ENCODE measurements at regions not wholly inside any gene's neighbourhood (a gene's known extent, or its start where the extent isn't known, plus 50 kb on each side); places are given as distances from the start of the nearest gene placed in this dataset.

DNA sequence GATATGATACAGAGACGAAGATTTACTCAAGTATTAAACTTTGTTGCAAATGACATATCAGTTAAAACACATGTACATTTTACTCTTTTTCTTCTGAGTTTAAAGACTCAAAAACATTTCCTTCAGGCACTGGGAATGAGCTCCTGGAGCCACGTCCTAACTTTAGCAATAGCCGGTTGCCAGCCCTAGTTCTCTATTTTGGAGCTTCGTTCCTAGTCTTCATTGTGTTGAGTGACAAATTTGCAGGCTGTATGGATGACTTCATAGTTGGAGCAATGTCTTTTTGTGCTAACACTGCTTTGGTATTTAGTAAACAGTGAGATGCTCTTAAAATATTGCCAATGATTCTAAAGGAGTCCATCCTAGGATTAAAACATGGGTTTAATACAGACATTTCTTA lies 190.9 kb downstream of the FAT4 start:
- Mint-ChIP-seq H3K4me1 (ENCODE audit: low read depth in 2 of 2) (no peaks in the 10 kb centered on the region), H3K4me3 (no peak overlapping the region), H3K27me3 (peaks cover 0 to 9% of the 10 kb centered on the region in 2 donors), H3K27ac (no peak overlapping the region), H3K36me3 (no peaks in the 10 kb centered on the region), H3K9me3 (no peaks in the 10 kb centered on the region)
- ATAC-seq (no peak), DNase-seq (ENCODE audit: low spot score) (no peak)

GRCh38 chr4:125507141-125507540 lies 192.4 kb downstream of the FAT4 start:
- Mint-ChIP-seq H3K4me1 (ENCODE audit: low read depth in 2 of 2) (no peaks in the 10 kb centered on the region), H3K27ac (no peak overlapping the region), H3K27me3 (peaks cover 0 to 4% of the 10 kb centered on the region in 2 donors), H3K36me3 (no peaks in the 10 kb centered on the region), H3K4me3 (no peak overlapping the region), H3K9me3 (no peaks in the 10 kb centered on the region)
- DNase-seq (ENCODE audit: low spot score), result no peak
- ATAC-seq, result no peak

- Mint-ChIP-seq H3K4me3 (no peak overlapping the region), H3K27ac (no peak overlapping the region), H3K9me3 (peaks cover 4% of the 10 kb centered on the region), H3K36me3 (no peaks in the 10 kb centered on the region), H3K4me1 (ENCODE audit: low read depth in 2 of 2) (no peaks in the 10 kb centered on the region), H3K27me3 (peaks cover 0 to 3% of the 10 kb centered on the region in 2 donors)
- ATAC-seq (no peak), DNase-seq (ENCODE audit: low spot score) (no peak)
Observed at GRCh38 chr4:125511715-125512114, 197.0 kb downstream of the FAT4 start.

- Mint-ChIP-seq H3K27ac (no peak overlapping the region), H3K4me1 (ENCODE audit: low read depth in 2 of 2) (no peaks in the 10 kb centered on the region)
- no peak for ATAC-seq
Observed at GRCh38 chr4:125515016-125515415, 200.3 kb downstream of the FAT4 start.

DNA sequence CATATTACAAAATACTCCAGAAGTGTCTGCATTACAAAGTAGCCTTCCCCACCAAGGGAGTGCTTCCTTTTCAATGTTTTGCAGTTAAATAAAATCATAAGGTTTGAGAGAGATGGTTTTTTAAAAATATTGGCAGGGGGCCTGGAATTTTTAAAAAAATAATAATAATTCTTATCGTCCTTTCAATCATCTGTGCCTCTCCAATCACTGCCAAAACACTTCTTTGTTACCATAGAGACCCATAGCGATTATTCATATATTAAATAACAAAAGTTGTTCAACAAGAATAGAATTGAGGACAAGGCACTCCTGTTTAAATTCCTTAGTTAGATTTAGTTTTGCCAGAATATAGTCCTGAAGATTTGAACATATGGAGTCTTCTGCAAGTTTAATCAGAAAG lies 203.1 kb downstream of the FAT4 start:
- Mint-ChIP-seq H3K36me3 (no peaks in the 10 kb centered on the region), H3K27ac (no peak overlapping the region)

More at GRCh38 chr4:125515016-125515415, 200.3 kb downstream of the FAT4 start:
- Mint-ChIP-seq H3K27me3 (peaks cover 0 to 3% of the 10 kb centered on the region in 2 donors), H3K36me3 (no peaks in the 10 kb centered on the region), H3K4me3 (no peak overlapping the region), H3K9me3 (peaks cover 4% of the 10 kb centered on the region)
- no peak for DNase-seq (ENCODE audit: low spot score)

DNA sequence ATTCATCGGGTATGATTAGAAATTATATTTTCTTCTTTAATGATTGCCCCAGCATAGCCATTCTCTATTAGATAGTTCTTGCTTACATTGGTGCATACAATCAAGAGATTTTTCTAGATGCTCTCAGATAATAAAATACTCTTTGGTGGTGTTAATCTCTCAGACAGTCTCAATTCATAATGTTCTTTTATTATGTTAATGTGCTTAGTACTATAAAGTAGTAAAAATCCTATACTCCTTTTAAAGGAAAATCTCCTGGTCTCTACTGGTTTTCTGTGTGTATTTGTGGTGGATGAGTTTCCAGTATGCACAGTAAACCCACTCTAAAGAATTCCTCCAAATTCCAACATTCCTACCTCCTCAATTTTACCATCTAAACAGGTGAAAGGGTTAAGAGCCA lies 203.5 kb downstream of the FAT4 start:
- DNase-seq (ENCODE audit: low spot score), result no peak
- no peak for ATAC-seq
- Mint-ChIP-seq H3K36me3 (no peaks in the 10 kb centered on the region), H3K9me3 (peaks cover 4% of the 10 kb centered on the region), H3K4me1 (ENCODE audit: low read depth in 2 of 2) (peaks cover 0 to 2% of the 10 kb centered on the region in 2 donors), H3K4me3 (no peak overlapping the region), H3K27me3 (peaks cover 0 to 3% of the 10 kb centered on the region in 2 donors), H3K27ac (no peak overlapping the region)

More for the DNA sequence above, 203.1 kb downstream of the FAT4 start:
- peaks cover 0 to 2% of the 10 kb centered on the region in 2 donors for H3K4me1 Mint-ChIP-seq (ENCODE audit: low read depth in 2 of 2)
- peaks cover 4% of the 10 kb centered on the region for H3K9me3 Mint-ChIP-seq
- ATAC-seq (no peak), DNase-seq (ENCODE audit: low spot score) (no peak)
- no peak overlapping the region for H3K4me3 Mint-ChIP-seq
- peaks cover 0 to 3% of the 10 kb centered on the region in 2 donors for H3K27me3 Mint-ChIP-seq

DNA sequence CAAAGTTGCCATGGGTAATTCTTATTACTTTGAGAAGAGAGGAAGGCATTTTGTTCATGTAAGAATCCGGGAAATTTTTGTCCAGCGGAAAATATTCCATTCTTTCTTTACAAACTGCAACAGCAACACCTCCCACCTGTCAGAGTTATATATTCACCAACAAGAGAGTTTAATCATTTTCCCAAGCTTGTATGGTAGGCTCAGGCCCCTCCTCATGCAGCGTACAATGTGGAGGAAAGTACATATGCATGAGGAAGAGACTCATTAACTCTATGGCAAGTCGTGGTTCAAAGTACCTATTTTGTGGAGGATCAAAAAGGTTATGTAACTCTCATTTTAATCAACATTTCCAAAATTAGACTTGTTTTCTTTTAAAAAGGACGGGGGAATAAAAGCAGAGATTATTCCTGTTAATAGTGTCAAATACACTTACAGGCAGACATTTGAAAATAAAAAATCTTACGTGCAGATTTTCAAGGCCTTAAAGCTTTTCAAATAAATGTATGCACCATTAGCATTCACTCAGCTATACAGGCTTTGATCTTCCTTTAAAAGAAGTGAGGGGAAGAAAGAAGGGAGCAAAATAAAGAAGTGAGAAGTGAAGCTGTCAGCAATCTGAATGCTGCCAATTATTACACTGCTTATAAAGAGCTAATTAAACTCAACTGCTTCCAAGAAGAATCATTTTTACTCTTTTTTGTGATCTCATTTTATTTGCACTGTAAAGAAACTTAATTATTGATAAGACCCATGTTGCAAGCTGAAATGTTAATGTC lies 204.8 kb downstream of the FAT4 start:
- H3K4me3 Mint-ChIP-seq, result no peak overlapping the region
- H3K27me3 Mint-ChIP-seq, result peaks cover 0 to 3% of the 10 kb centered on the region in 2 donors
- H3K27ac Mint-ChIP-seq, result no peak overlapping the region
- H3K9me3 Mint-ChIP-seq, result peaks cover 4% of the 10 kb centered on the region
- no peak for DNase-seq (ENCODE audit: low spot score)
- no peaks in the 10 kb centered on the region for H3K36me3 Mint-ChIP-seq
- H3K4me1 Mint-ChIP-seq (ENCODE audit: low read depth in 2 of 2), result peaks cover 0 to 2% of the 10 kb centered on the region in 2 donors
- no peak for ATAC-seq

- Mint-ChIP-seq H3K27ac (no peak overlapping the region), H3K36me3 (no peaks in the 10 kb centered on the region), H3K4me1 (ENCODE audit: low read depth in 2 of 2) (peaks cover 0 to 2% of the 10 kb centered on the region in 2 donors), H3K9me3 (no peaks in the 10 kb centered on the region), H3K27me3 (peaks cover 0 to 3% of the 10 kb centered on the region in 2 donors), H3K4me3 (no peak overlapping the region)
- DNase-seq (ENCODE audit: low spot score) (no peak), ATAC-seq (no peak)
Observed at GRCh38 chr4:125520258-125520990, 205.7 kb downstream of the FAT4 start.

- no peak overlapping the region for H3K4me3 Mint-ChIP-seq
- ATAC-seq (no peak), DNase-seq (ENCODE audit: low spot score) (no peak)
- no peaks in the 10 kb centered on the region for H3K36me3 Mint-ChIP-seq
- no peaks in the 10 kb centered on the region for H3K9me3 Mint-ChIP-seq
- H3K4me1 Mint-ChIP-seq (ENCODE audit: low read depth in 2 of 2), result peaks cover 0 to 2% of the 10 kb centered on the region in 2 donors
- peaks cover 0 to 4% of the 10 kb centered on the region in 2 donors for H3K27me3 Mint-ChIP-seq
- no peak overlapping the region for H3K27ac Mint-ChIP-seq
Observed at GRCh38 chr4:125522588-125522987, 207.8 kb downstream of the FAT4 start.

GRCh38 chr4:125522992-125523391 lies 208.2 kb downstream of the FAT4 start:
- no peak for DNase-seq (ENCODE audit: low spot score)
- Mint-ChIP-seq H3K4me1 (ENCODE audit: low read depth in 2 of 2) (peaks cover 0 to 2% of the 10 kb centered on the region in 2 donors), H3K4me3 (no peak overlapping the region), H3K36me3 (no peaks in the 10 kb centered on the region), H3K27ac (no peak overlapping the region), H3K9me3 (no peaks in the 10 kb centered on the region), H3K27me3 (peaks cover 0 to 4% of the 10 kb centered on the region in 2 donors)
- no peak for ATAC-seq

DNA sequence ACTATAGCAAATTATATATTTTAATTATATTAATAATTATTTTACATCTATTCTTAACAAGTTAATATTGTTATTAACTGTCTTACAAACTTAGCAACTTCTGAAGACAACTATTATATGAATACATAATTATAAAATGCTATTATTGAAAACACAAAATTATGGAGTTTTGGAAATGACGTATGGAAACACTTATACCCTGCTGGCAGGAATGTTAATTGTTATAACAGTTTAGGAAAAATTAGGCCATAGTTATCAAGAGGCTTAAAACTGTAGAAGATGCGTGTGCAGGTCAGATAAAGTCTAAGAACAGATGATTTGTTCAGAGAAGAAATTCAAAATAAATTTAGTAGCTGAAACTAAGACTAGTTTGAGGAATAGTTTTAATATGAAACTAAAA lies 211.7 kb downstream of the FAT4 start:
- DNase-seq (ENCODE audit: low spot score), result no peak

GRCh38 chr4:125527681-125528080 lies 212.9 kb downstream of the FAT4 start:
- DNase-seq (ENCODE audit: low spot score) (no peak), ATAC-seq (no peak)
- peaks cover 0 to 4% of the 10 kb centered on the region in 2 donors for H3K27me3 Mint-ChIP-seq
- H3K9me3 Mint-ChIP-seq, result no peaks in the 10 kb centered on the region
- H3K4me3 Mint-ChIP-seq, result no peak overlapping the region
- no peaks in the 10 kb centered on the region for H3K4me1 Mint-ChIP-seq (ENCODE audit: low read depth in 2 of 2)
- no peaks in the 10 kb centered on the region for H3K36me3 Mint-ChIP-seq
- H3K27ac Mint-ChIP-seq, result no peak overlapping the region

More for the DNA sequence above, 211.7 kb downstream of the FAT4 start:
- Mint-ChIP-seq H3K27me3 (peaks cover 0 to 4% of the 10 kb centered on the region in 2 donors), H3K4me1 (ENCODE audit: low read depth in 2 of 2) (no peaks in the 10 kb centered on the region), H3K27ac (no peak overlapping the region), H3K4me3 (no peak overlapping the region), H3K36me3 (no peaks in the 10 kb centered on the region), H3K9me3 (no peaks in the 10 kb centered on the region)
- no peak for ATAC-seq

DNA sequence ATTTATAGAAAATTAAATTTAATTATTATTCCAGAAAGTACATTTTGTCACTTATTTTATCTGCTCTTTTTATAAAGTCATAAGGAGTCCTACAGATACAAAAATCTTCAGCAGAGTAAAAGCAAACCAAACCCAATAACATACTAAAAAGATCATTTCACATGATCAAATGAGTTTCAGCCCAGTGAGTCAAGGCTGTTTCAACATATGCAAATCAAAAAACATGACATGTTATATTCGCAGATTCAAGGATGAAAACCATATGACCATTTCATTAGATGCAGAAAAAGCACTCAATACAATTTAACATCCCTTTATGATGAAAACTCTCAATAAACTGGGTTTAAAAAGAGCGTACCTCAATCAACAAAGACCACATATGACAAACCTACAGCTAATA lies 214.3 kb downstream of the FAT4 start:
- Mint-ChIP-seq H3K27ac (no peak overlapping the region), H3K27me3 (peaks cover 0 to 4% of the 10 kb centered on the region in 2 donors), H3K9me3 (no peaks in the 10 kb centered on the region), H3K4me1 (ENCODE audit: low read depth in 2 of 2) (no peaks in the 10 kb centered on the region), H3K4me3 (no peak overlapping the region), H3K36me3 (no peaks in the 10 kb centered on the region)
- DNase-seq (ENCODE audit: low spot score), result no peak
- no peak for ATAC-seq

DNA sequence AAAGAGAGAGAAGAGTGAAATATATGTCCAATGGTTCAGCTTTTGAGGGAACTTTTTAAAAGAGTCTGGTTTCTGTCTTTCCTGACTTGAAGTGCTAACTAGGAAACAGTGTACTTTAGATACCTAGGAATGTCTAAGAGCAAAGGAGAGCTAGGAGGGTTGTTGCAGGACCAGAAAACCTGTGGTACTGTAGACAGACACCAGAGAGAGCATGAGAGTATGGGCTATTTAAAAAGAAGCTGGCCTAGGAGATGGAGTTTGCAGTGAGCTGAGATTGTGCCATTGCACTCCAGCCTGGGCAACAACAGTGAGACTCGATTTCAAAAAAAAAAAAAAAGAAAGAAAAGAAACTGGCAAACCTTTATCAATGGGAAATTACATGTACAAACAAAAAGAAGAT lies 223.9 kb downstream of the FAT4 start:
- peaks cover 8% of the 10 kb centered on the region for H3K36me3 Mint-ChIP-seq
- H3K4me1 Mint-ChIP-seq (ENCODE audit: low read depth in 2 of 2), result no peaks in the 10 kb centered on the region
- H3K4me3 Mint-ChIP-seq, result no peak overlapping the region
- H3K9me3 Mint-ChIP-seq, result peaks cover 10% of the 10 kb centered on the region
- H3K27me3 Mint-ChIP-seq, result no peaks in the 10 kb centered on the region
- ATAC-seq (no peak), DNase-seq (ENCODE audit: low spot score) (no peak)
- no peak overlapping the region for H3K27ac Mint-ChIP-seq

Measured in natural killer cell treated with Interleukin-12 subunit alpha and Interleukin-12 subunit beta and Interleukin-15 and Interleukin-18, amount 100 ng/mL, for 72 hours (primary cell).